Liver (tissue), 8 donors: ENCODE measurements at regions not wholly inside any gene's neighbourhood (a gene's known extent, or its start where the extent isn't known, plus 50 kb on each side); places are given as distances from the start of the nearest gene placed in this dataset.

Experiments
- DNase-seq: peaks from one replicate; pipeline ENCODE4 v3.0.0-alpha.2; 2017; ENCODE audit warnings: low spot score
- H3K27ac ChIP-seq, 2 donors: one replicate each; pipeline ENCODE4 v1.7.0; 2013; ENCODE audit warnings: inconsistent platforms in 2 of 2, low read length in 2 of 2, control low read depth in 1 of 2, low read depth in 1 of 2, mild to moderate bottlenecking in 1 of 2
- H3K27me3 ChIP-seq, 4 donors: one replicate each; pipeline versions ENCODE4 v1.6.1 to v1.7.0; 2013; ENCODE audit warnings: low read length in 3 of 4, inconsistent platforms in 1 of 4, mild to moderate bottlenecking in 1 of 4, moderate library complexity in 1 of 4; ENCODE audit not compliant: control insufficient read depth in 4 of 4, insufficient read depth in 4 of 4
- H3K36me3 ChIP-seq, 4 donors: one replicate each; pipeline versions ENCODE4 v1.6.1 to v1.7.0; 2013; ENCODE audit warnings: low read length in 3 of 4, mild to moderate bottlenecking in 3 of 4, low read depth in 1 of 4, moderate library complexity in 1 of 4; ENCODE audit not compliant: control insufficient read depth in 4 of 4, insufficient read depth in 3 of 4
- H3K4me1 ChIP-seq, 4 donors: one replicate each; pipeline versions ENCODE4 v1.6.1 to v1.7.0; 2013; ENCODE audit warnings: low read length in 3 of 4, mild to moderate bottlenecking in 3 of 4, moderate library complexity in 1 of 4; ENCODE audit not compliant: control insufficient read depth in 4 of 4, insufficient read depth in 4 of 4
- H3K4me3 ChIP-seq, 3 donors: one replicate each; pipeline versions ENCODE4 v1.6.1 to v1.7.0; 2013; ENCODE audit warnings: low read length in 3 of 3, control low read depth in 1 of 3, low read depth in 1 of 3, mild to moderate bottlenecking in 1 of 3
- H3K9ac ChIP-seq, 2 donors: one replicate each; pipeline ENCODE4 v1.7.0; 2013; ENCODE audit warnings: low read length in 2 of 2, mild to moderate bottlenecking in 2 of 2, moderate library complexity in 2 of 2, control low read depth in 1 of 2, low read depth in 1 of 2
- H3K9me3 ChIP-seq, 4 donors: one replicate each; pipeline versions ENCODE4 v1.6.1 to v1.7.0; 2013; ENCODE audit warnings: low read length in 3 of 4; ENCODE audit not compliant: control insufficient read depth in 4 of 4
- CTCF ChIP-seq: fragments of 150-350 bp; IDR thresholded peaks from 2 replicates; pipeline ENCODE4 v1.5.1; 2017; ENCODE audit warnings: improper control_type of control experiment, low read depth, low read length; ENCODE audit not compliant: missing input control
- EGR1 ChIP-seq, 2 donors: IDR thresholded peaks; 2 replicates each; pipeline ENCODE4 v1.6.1; 2016 to 2018; ENCODE audit warnings: antibody characterized with exemption in 2 of 2, low read depth in 2 of 2
- FOXA1 ChIP-seq: IDR thresholded peaks from 2 replicates; pipeline ENCODE4 v1.6.1; 2016; ENCODE audit warnings: antibody characterized with exemption
- FOXA2 ChIP-seq: IDR thresholded peaks from 2 replicates; pipeline ENCODE4 v1.6.1; 2016; ENCODE audit warnings: antibody characterized with exemption
- GABPA ChIP-seq, 2 donors: IDR thresholded peaks in 1 of 2; conservative IDR thresholded peaks in 1 of 2; 2 replicates each; pipeline ENCODE4 v1.6.1; 2016; ENCODE audit warnings: antibody characterized with exemption in 2 of 2, mild to moderate bottlenecking in 1 of 2, moderate library complexity in 1 of 2
- HNF4A ChIP-seq, 2 donors: conservative IDR thresholded peaks; 2 replicates each; pipeline ENCODE4 v1.6.1; 2016; ENCODE audit warnings: antibody characterized with exemption in 2 of 2, mild to moderate bottlenecking in 2 of 2
- HNF4G ChIP-seq: IDR thresholded peaks from 2 replicates; pipeline ENCODE4 v1.6.1; 2016; ENCODE audit warnings: antibody characterized with exemption
- JUND ChIP-seq, 2 donors: IDR thresholded peaks; 2 replicates each; pipeline ENCODE4 v1.6.1; 2016; ENCODE audit warnings: antibody characterized with exemption in 2 of 2
- NR2F2 ChIP-seq: IDR thresholded peaks from 2 replicates; pipeline ENCODE4 v1.6.1; 2016; ENCODE audit warnings: antibody characterized with exemption
- RAD21 ChIP-seq, 2 donors: IDR thresholded peaks; 2 replicates each; pipeline ENCODE4 v1.6.1; 2016; ENCODE audit warnings: antibody characterized with exemption in 2 of 2, mild to moderate bottlenecking in 2 of 2
- REST ChIP-seq: IDR thresholded peaks from 2 replicates; pipeline ENCODE4 v1.6.1; 2016; ENCODE audit warnings: antibody characterized with exemption, mild to moderate bottlenecking
- RXRA ChIP-seq, 2 donors: IDR thresholded peaks; 2 replicates each; pipeline ENCODE4 v1.6.1; 2017 to 2018; ENCODE audit warnings: antibody characterized with exemption in 2 of 2, mild to moderate bottlenecking in 1 of 2
- SP1 ChIP-seq: IDR thresholded peaks from 2 replicates; pipeline ENCODE4 v1.6.1; 2018; ENCODE audit warnings: antibody characterized with exemption, mild to moderate bottlenecking
- TAF1 ChIP-seq: conservative IDR thresholded peaks from 2 replicates; pipeline ENCODE4 v1.6.1; 2016; ENCODE audit warnings: antibody characterized with exemption, mild to moderate bottlenecking
- YY1 ChIP-seq: IDR thresholded peaks from 2 replicates; pipeline ENCODE4 v1.6.1; 2016; ENCODE audit warnings: antibody characterized with exemption, mild to moderate bottlenecking
- ZBTB33 ChIP-seq: IDR thresholded peaks from 2 replicates; pipeline ENCODE4 v1.6.1; 2016; ENCODE audit warnings: antibody characterized with exemption
- WGBS: extraction: QIAGEN DNeasy Blood & Tissue Kit; methylation state at CpG from one replicate; pipeline ENCODE4 v1.1.7; 2013; 5-methylcytosine and 5-hydroxymethylcytosine counted together
- TF ChIP-seq, protein P1 (sequence below): IDR thresholded peaks from 2 replicates; pipeline ENCODE4 v1.6.1; 2016; ENCODE audit warnings: antibody characterized with exemption
- TF ChIP-seq, protein P2 (sequence below): IDR thresholded peaks from 2 replicates; pipeline ENCODE4 v1.6.1; 2016; ENCODE audit warnings: antibody characterized with exemption
- donor health status: healthy.
- donor health status: healthy.
- donor health status: healthy.
- donor health status: healthy.
- donor health status: healthy.

- H3K4me3 ChIP-seq = no peak overlapping the region
- no peak for DNase-seq
- TF ChIP-seq, protein P1, sequence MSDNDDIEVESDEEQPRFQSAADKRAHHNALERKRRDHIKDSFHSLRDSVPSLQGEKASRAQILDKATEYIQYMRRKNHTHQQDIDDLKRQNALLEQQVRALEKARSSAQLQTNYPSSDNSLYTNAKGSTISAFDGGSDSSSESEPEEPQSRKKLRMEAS = no peak
- TF ChIP-seq ZBTB33 (no peak), RAD21 (IDR thresholded peaks at IDR 0.05) (no peak), JUND (IDR thresholded peaks at IDR 0.05) (no peak), GABPA (IDR thresholded peaks at IDR 0.05 in 1 of 2, conservative IDR thresholded peaks at IDR 0.05 in 1 of 2) (no peak), RXRA (IDR thresholded peaks at IDR 0.05) (no peak), NR2F2 (no peak), HNF4A (conservative IDR thresholded peaks at IDR 0.05) (no peak), SP1 (no peak)
- TF ChIP-seq, protein P2, sequence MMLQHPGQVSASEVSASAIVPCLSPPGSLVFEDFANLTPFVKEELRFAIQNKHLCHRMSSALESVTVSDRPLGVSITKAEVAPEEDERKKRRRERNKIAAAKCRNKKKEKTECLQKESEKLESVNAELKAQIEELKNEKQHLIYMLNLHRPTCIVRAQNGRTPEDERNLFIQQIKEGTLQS = no peak
- no peaks in the 10 kb centered on the region for H3K4me1 ChIP-seq
- no peak overlapping the region for H3K27ac ChIP-seq
- no peak overlapping the region for H3K9ac ChIP-seq
- H3K36me3 ChIP-seq = no peaks in the 10 kb centered on the region
- no peaks in the 10 kb centered on the region for H3K9me3 ChIP-seq
- WGBS = 93% methylated on average over 5 of the region's 5 CpGs
- H3K27me3 ChIP-seq = no peaks in the 10 kb centered on the region
Measured at GRCh38 chr13:44131069-44131614, 242.5 kb upstream of the SERP2 start.

DNA sequence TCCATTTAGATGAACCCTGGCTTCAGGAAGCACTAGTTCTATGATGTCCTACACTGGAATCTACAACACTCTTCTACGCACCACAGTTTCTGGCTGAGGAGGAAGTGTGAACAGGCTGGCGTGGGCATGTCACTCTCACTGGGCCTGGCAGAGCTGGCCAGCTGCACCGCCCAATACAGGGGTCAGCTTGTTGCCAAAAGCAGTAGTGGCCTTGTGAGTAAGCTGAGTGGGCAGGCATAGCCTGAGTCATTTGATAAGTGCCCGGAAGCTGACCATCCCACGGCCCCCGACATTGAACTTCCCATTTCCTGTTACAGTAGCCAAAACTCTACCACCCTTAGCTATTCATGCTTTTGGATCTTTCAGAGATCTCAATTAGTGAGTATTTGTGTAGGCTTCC, 240.9 kb upstream of the SERP2 start:
- Histone ChIP-seq H3K4me1 (no peaks in the 10 kb centered on the region), H3K36me3 (no peaks in the 10 kb centered on the region), H3K4me3 (no peak overlapping the region), H3K27me3 (no peaks in the 10 kb centered on the region), H3K9me3 (no peaks in the 10 kb centered on the region), H3K27ac (no peak overlapping the region), H3K9ac (no peak overlapping the region)
- no peak for TF ChIP-seq FOXA2
- TF ChIP-seq, protein P2 = no peak
- no peak for TF ChIP-seq CTCF
- no peak for TF ChIP-seq REST
- no peak for TF ChIP-seq JUND (IDR thresholded peaks at IDR 0.05)
- no peak for TF ChIP-seq GABPA (IDR thresholded peaks at IDR 0.05 in 1 of 2, conservative IDR thresholded peaks at IDR 0.05 in 1 of 2)
- TF ChIP-seq TAF1 = no peak
- TF ChIP-seq RXRA (IDR thresholded peaks at IDR 0.05) = no peak
- TF ChIP-seq HNF4A (conservative IDR thresholded peaks at IDR 0.05) = no peak
- no peak for TF ChIP-seq HNF4G
- no peak for TF ChIP-seq YY1
- TF ChIP-seq FOXA1 = no peak
- no peak for TF ChIP-seq ZBTB33
- TF ChIP-seq, protein P1 = no peak
- no peak for TF ChIP-seq RAD21 (IDR thresholded peaks at IDR 0.05)
- TF ChIP-seq EGR1 (IDR thresholded peaks at IDR 0.05; ENCODE audit: low read depth in 2 of 2) = no peak
- no peak for DNase-seq
- 75% methylated on average over 6 of the region's 6 CpGs for WGBS
